ENCODE measurements at regions not wholly inside any gene's neighbourhood (a gene's known extent, or its start where the extent isn't known, plus 50 kb on each side); places are given as distances from the start of the nearest gene placed in this dataset.
A peak's percentile ranks its signal among the peaks of the same experiment; 100 is the strongest.

DNA sequence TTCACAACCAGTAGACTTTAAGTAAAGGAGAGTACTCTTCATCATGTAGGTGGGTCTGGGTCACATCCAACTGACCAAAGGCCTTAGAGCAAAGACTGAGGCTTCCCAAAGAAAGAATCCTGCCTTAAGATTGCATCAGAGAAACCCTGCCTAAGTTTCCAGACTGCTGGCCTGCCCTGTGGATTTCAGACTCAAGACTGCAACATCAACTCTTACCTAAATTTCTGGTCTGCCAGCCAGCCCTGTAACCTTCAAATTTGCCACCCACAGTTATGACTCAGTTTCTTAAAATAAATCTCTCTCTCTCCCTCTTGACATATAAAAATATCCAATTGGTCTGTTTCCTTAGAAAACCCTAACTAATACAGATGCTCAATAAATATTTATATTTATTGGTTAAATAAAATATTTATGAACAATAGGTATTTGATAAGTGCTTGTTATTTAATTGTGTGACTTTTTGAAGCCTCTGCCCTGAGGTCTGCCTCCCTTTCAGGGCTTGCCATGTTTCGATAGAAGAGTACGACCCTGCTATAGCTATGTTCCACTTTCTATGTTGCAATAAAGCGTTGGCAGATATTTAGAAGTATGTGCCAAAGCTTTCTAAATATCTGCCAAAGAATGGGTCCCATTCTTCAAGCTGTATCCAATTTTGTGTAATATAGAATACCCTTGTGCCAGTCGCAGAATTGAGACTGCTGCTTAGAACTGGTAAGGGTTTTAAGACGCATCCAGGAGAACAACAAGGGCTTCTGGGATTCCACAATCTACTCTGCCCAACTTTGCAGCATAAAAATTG lies 65.7 kb downstream of the TMEM30B start:
- Histone ChIP-seq H3K36me3 (ENCODE audit: low read depth) (no peaks in the 10 kb centered on the region), H3K9me2 (ENCODE audit: insufficient read depth) (no peaks in the 10 kb centered on the region), H3K9ac (0 out of 2 replicates have a peak overlapping the region, but pooled peaks have one; percentile 6), H4K20me1 (ENCODE audit: insufficient read depth) (no peaks in the 10 kb centered on the region), H3K4me3 (no peak overlapping the region), H3K9me3 (ENCODE audit: low read depth) (no peaks in the 10 kb centered on the region), H3K27me3 (replicated peaks; ENCODE audit: insufficient read depth) (no peaks in the 10 kb centered on the region), H3K79me2 (ENCODE audit: insufficient read depth) (no peaks in the 10 kb centered on the region), H3K27ac (peak overlapping the region; percentile 65), H2AFZ (peak overlapping the region; percentile 44; the same call in 1 of the 2 replicates), H3K4me1 (ENCODE audit: insufficient read depth) (peaks cover 68% of the 10 kb centered on the region), H3K4me2 (ENCODE audit: unreplicated experiment) (peak overlapping the region; percentile 37), H3F3A (ENCODE audit: insufficient read depth) (peaks cover 54% of the 10 kb centered on the region)
- TF ChIP-seq EZH2 (IDR thresholded peaks at IDR 0.05; ENCODE audit: insufficient read depth, poor library complexity, severe bottlenecking) = no peak
- no peak for TF ChIP-seq EZH2phosphoT487 (IDR thresholded peaks at IDR 0.05; ENCODE audit: insufficient read depth, low read depth)
- DNase-seq = peak; percentile 69
- WGBS, 2 experiments (ENCODE audit: low coverage in 1 of 2, low lambda C conversion rate in 2 of 2, missing lambda C conversion rate in 2 of 2) = 89 to 92% methylated on average over 5 of the region's 5 CpGs
- in situ Hi-C loops (cut with MboI) = no loop called here

DNA sequence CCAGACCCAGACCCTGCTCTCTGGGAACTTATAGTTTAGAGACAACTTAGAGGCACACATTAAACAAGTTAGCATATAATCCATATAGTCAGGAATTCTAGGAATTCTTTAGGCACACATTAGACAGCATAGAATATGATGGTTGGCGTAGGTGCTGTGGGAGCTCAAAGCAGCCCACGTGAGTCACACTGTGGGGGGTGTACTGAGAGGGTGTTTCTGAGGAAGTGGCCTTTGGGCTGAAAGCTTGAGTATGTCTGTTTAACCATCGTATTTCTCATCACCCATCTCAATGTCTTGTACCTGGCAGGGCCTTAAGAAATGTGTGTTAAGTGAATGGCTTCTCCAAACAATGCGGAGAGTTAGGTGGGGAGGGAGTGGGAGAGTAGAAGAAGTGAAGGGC lies 67.2 kb downstream of the TMEM30B start:
- no peak for TF ChIP-seq EZH2phosphoT487 (IDR thresholded peaks at IDR 0.05; ENCODE audit: insufficient read depth, low read depth)
- no peak for TF ChIP-seq EZH2 (IDR thresholded peaks at IDR 0.05; ENCODE audit: insufficient read depth, poor library complexity, severe bottlenecking)
- peak overlapping the region; percentile 26 for H3K4me2 ChIP-seq (ENCODE audit: unreplicated experiment)
- H3K79me2 ChIP-seq (ENCODE audit: insufficient read depth) = no peaks in the 10 kb centered on the region
- peak; percentile 55 for DNase-seq
- no peaks in the 10 kb centered on the region for H3K27me3 ChIP-seq (replicated peaks; ENCODE audit: insufficient read depth)
- H3K9me3 ChIP-seq (ENCODE audit: low read depth) = no peaks in the 10 kb centered on the region
- WGBS, 2 experiments (ENCODE audit: low coverage in 1 of 2, low lambda C conversion rate in 2 of 2, missing lambda C conversion rate in 2 of 2) = 58 to 65% methylated on average over 4 of the region's 4 CpGs
- no peaks in the 10 kb centered on the region for H4K20me1 ChIP-seq (ENCODE audit: insufficient read depth)
- peaks cover 58% of the 10 kb centered on the region for H3K4me1 ChIP-seq (ENCODE audit: insufficient read depth)
- no peaks in the 10 kb centered on the region for H3K36me3 ChIP-seq (ENCODE audit: low read depth)
- no peaks in the 10 kb centered on the region for H3K9me2 ChIP-seq (ENCODE audit: insufficient read depth)
- in situ Hi-C loops (cut with MboI) = no loop called here
- no peak overlapping the region for H3K4me3 ChIP-seq
- H3K27ac ChIP-seq = peak overlapping the region; percentile 83
- no peak overlapping the region for H3K9ac ChIP-seq
- H2AFZ ChIP-seq = no peak overlapping the region
- H3F3A ChIP-seq (ENCODE audit: insufficient read depth) = peaks cover 50% of the 10 kb centered on the region

DNA sequence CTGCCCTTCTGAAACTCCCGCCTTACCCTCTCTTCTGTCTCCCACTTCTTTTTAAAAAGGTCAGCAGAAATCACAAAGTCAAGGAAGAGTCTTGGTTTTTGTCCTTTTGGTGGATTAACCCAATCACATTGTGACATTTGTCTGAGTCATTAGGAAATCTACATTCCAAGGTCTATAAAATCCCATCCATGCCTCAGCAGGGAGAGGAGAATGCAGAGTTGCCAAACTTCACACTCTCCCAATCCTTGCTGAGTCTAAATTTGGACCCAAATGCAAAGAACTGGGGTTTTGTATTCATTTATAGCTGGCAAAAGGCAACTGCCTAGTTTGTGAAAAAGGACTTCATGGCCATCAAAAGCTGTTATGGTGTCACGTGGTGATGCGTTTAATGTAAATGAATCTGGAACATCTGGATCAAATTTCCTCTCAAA lies 67.9 kb downstream of the TMEM30B start:
- TF ChIP-seq EZH2 (IDR thresholded peaks at IDR 0.05; ENCODE audit: insufficient read depth, poor library complexity, severe bottlenecking) (no peak), EZH2phosphoT487 (IDR thresholded peaks at IDR 0.05; ENCODE audit: insufficient read depth, low read depth) (no peak)
- peak; percentile 85 for DNase-seq
- peaks cover 48% of the 10 kb centered on the region for H3F3A ChIP-seq (ENCODE audit: insufficient read depth)
- no peaks in the 10 kb centered on the region for H3K9me2 ChIP-seq (ENCODE audit: insufficient read depth)
- in situ Hi-C loops (cut with MboI) = no loop called here
- peak overlapping the region; percentile 83 for H3K27ac ChIP-seq
- H2AFZ ChIP-seq = no peak overlapping the region; the same call in 1 of the 2 replicates
- peak overlapping the region; percentile 51; the same call in 1 of the 2 replicates for H3K9ac ChIP-seq
- no peak overlapping the region for H3K4me3 ChIP-seq
- H3K36me3 ChIP-seq (ENCODE audit: low read depth) = no peaks in the 10 kb centered on the region
- H3K9me3 ChIP-seq (ENCODE audit: low read depth) = no peaks in the 10 kb centered on the region
- H3K27me3 ChIP-seq (replicated peaks; ENCODE audit: insufficient read depth) = no peaks in the 10 kb centered on the region
- peak overlapping the region; percentile 26 for H3K4me2 ChIP-seq (ENCODE audit: unreplicated experiment)
- H3K4me1 ChIP-seq (ENCODE audit: insufficient read depth) = peaks cover 51% of the 10 kb centered on the region
- H4K20me1 ChIP-seq (ENCODE audit: insufficient read depth) = no peaks in the 10 kb centered on the region
- no peaks in the 10 kb centered on the region for H3K79me2 ChIP-seq (ENCODE audit: insufficient read depth)
- 1 to 2% methylated on average over 3 of the region's 3 CpGs for WGBS, 2 experiments (ENCODE audit: low coverage in 1 of 2, low lambda C conversion rate in 2 of 2, missing lambda C conversion rate in 2 of 2)

DNA sequence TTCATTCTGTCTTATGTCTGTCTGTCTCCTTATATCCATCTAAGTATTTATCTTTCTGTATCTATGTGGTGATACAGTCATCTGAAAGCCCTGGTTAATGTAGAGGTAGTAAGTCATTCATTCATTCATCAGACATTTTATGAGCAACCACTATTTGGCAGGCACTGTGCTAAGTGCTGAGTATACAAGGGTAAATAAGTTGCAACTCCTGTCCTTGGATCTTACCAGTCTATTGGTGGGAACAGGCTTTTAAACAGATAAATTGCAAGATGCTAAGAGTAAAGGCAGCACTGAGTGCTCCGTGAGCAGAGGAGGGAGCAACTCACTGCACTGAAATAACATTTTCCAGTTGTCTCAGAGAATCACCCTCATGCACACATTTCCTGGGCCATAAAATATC lies 68.6 kb downstream of the TMEM30B start:
- Histone ChIP-seq H3K27ac (peak overlapping the region; percentile 83), H3K9ac (peak overlapping the region; percentile 51), H3K9me2 (ENCODE audit: insufficient read depth) (no peaks in the 10 kb centered on the region), H3K9me3 (ENCODE audit: low read depth) (no peaks in the 10 kb centered on the region), H3K4me2 (ENCODE audit: unreplicated experiment) (peak overlapping the region; percentile 26), H3K27me3 (replicated peaks; ENCODE audit: insufficient read depth) (no peaks in the 10 kb centered on the region), H2AFZ (peak overlapping the region; percentile 6; the same call in 1 of the 2 replicates), H3K4me1 (ENCODE audit: insufficient read depth) (peaks cover 46% of the 10 kb centered on the region), H4K20me1 (ENCODE audit: insufficient read depth) (no peaks in the 10 kb centered on the region), H3K36me3 (ENCODE audit: low read depth) (no peaks in the 10 kb centered on the region), H3F3A (ENCODE audit: insufficient read depth) (peaks cover 42% of the 10 kb centered on the region), H3K4me3 (no peak overlapping the region), H3K79me2 (ENCODE audit: insufficient read depth) (no peaks in the 10 kb centered on the region)
- WGBS, 2 experiments (ENCODE audit: low coverage in 1 of 2, low lambda C conversion rate in 2 of 2, missing lambda C conversion rate in 2 of 2) = 4 to 7% methylated on average over 1 of the region's 1 CpG
- in situ Hi-C loops (cut with MboI) = no loop called here
- peak; percentile 63 for DNase-seq
- TF ChIP-seq EZH2phosphoT487 (IDR thresholded peaks at IDR 0.05; ENCODE audit: insufficient read depth, low read depth) = no peak
- no peak for TF ChIP-seq EZH2 (IDR thresholded peaks at IDR 0.05; ENCODE audit: insufficient read depth, poor library complexity, severe bottlenecking)

Measured in GM23248 (cell line).